Fibroblast of the aortic adventitia (primary cell): ENCODE measurements at regions not wholly inside any gene's neighbourhood (a gene's known extent, or its start where the extent isn't known, plus 50 kb on each side); places are given as distances from the start of the nearest gene placed in this dataset.
A peak's percentile ranks its signal among the peaks of the same experiment; 100 is the strongest.

Experiments
- DNase-seq: peaks from one replicate; pipeline ENCODE4 v3.0.0-alpha.2; 2010; ENCODE audit warnings: low read depth
- H3K4me3 ChIP-seq: 2 replicates; pipeline ENCODE4 v1.5.1; 2011; ENCODE audit warnings: low read depth, mild to moderate bottlenecking, control low read depth, low read length, moderate library complexity
- TF ChIP-seq, protein P1 (sequence below): IDR thresholded peaks from 2 replicates; pipeline ENCODE4 v1.5.1; 2011; ENCODE audit warnings: mild to moderate bottlenecking, low read length, control low read depth, inconsistent platforms; ENCODE audit not compliant: insufficient read depth

DNA sequence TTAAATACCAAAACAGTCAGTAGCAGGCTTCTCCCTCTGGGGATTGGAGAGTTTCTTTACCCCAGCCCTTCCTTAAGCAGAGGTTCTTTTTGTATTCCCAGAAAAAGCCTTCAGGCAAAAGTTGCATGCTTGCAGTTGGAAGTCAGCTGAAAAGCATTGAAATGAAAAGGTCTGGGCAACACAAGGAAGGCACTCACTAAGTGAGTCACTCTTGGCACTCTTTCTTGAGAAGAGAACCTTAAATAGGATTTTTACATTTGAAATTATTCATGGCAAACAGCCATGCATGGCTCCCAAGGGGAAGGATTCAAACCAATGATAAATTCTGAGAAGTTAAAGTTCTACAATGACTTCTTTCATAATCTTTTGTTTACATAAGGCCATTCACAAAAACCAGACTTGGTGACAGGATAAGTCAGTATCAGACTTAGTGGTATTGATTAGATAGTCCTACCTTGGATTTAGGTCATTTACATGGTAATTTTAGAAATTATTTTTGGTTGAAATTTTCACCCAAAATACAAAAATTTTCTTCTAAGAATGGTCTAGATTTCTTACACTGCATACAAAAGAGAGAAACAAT lies 2068.9 kb downstream of the PCDH7 start:
- DNase-seq, result peak; percentile 62
- TF ChIP-seq, protein P1, sequence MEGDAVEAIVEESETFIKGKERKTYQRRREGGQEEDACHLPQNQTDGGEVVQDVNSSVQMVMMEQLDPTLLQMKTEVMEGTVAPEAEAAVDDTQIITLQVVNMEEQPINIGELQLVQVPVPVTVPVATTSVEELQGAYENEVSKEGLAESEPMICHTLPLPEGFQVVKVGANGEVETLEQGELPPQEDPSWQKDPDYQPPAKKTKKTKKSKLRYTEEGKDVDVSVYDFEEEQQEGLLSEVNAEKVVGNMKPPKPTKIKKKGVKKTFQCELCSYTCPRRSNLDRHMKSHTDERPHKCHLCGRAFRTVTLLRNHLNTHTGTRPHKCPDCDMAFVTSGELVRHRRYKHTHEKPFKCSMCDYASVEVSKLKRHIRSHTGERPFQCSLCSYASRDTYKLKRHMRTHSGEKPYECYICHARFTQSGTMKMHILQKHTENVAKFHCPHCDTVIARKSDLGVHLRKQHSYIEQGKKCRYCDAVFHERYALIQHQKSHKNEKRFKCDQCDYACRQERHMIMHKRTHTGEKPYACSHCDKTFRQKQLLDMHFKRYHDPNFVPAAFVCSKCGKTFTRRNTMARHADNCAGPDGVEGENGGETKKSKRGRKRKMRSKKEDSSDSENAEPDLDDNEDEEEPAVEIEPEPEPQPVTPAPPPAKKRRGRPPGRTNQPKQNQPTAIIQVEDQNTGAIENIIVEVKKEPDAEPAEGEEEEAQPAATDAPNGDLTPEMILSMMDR, result no peak
- no peak overlapping the region for H3K4me3 ChIP-seq

DNA sequence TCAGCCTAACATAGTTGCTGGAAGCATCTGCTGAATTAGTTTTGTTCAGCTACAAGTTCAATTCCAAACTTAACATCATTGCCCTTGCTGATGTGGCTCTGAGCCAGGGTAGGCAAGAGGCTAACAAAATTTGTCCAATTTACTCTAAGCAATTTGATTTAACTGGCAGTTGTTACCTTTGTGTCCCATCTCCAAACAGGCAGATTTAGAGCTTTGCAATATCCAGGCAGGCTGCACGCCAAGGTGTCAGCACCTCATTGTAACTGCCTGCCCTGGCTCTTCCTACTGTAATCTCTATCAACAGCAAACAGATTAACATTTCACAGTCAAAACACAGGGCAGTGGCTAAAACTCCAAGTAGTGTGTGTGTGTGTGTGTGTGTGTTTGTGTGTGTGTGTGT lies 2070.6 kb downstream of the PCDH7 start:
- H3K4me3 ChIP-seq, result no peak overlapping the region
- no peak for DNase-seq
- TF ChIP-seq, protein P1, result no peak

DNA sequence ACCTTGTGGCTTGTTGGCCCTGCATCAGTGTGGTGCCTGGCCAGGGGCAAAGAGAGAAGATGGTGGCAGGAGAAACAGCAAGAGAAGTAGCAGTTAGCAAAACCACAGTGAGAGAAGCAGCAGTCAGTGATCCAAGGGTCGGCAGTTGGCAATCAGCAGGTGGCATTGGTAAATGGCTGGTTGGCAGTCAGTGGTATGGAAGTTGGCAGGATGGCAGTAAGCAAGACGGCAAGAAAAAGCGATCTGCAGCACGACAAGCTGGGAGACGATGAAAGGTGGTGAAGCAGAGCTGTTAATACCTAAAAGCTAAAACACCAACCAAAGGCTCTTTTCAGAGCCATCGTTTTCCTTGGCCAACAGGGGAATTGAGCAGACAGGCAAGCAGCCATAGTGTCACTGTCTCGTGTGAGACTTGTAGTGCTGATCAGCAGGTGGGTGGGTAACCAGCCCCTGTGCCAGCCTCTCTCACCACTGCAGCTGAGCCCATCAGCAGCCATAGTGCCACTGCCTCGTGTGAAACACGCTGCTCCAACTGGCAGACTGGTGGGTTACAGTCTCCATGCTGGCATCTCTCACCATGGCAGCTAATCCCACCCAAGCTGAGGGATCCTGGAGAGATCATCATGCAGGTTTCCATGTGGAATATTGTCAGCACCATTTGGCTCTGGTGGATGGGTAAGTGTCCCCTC lies 2078.4 kb downstream of the PCDH7 start:
- H3K4me3 ChIP-seq, result no peak overlapping the region
- DNase-seq, result no peak
- TF ChIP-seq, protein P1, result no peak

DNA sequence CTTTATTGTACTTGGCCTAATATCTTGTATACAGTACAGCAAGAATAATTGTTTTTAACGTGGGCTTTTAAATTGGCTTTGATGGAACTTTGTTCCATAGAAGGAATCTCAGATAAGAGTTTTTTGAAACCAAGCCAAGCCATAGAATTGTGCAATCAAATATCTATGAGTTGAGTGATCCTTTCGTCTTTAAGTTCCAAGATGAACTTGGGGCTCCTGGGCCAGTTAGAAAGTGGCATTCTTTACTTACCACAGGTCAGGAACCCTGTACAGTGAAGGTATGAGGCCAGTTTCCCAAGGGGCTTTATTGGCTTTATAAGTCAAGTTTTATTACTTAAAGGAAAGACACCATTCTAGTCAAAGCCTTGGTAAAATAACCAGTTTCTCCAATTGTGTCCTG lies 2104.2 kb downstream of the PCDH7 start:
- TF ChIP-seq, protein P1, result no peak
- peak; percentile 74 for DNase-seq
- no peak overlapping the region for H3K4me3 ChIP-seq

DNA sequence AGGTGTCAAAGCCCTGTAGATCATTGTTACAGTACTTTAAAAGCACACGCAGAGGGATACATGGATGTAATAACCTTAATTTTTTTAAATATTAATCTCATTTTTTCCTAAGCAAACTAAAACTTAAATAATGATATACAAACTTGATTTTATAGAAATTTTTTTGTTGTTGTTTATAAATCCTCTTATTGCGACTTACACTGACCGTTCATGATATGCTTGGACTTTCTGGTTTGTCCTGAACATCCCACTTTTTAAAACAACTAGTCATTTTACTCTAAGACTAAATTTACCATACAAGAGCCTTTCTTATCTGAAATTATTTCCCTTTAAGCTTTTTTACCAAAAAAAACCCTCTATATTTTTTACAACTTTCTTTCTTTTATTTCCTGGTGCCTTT lies 2106.0 kb downstream of the PCDH7 start:
- H3K4me3 ChIP-seq, result no peak overlapping the region
- no peak for DNase-seq
- TF ChIP-seq, protein P1, result no peak

DNA sequence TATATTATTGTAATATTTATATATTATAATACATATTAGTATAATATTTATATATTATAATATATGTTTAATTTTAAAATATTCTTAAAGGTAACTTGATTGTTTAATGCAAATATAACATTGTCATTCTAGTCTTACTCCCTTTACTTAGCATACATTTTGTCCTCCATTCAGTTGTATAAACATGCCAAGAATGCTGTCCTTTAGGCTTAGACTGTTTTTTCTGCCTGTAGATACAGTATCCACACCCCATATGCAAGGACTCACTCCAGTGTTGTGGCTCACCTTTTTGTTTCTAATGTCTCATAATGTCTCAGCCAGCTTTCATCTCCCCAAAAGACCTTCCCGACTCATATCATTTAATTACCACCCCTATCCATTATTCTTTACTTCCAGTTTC lies 2110.0 kb downstream of the PCDH7 start:
- DNase-seq, result no peak
- TF ChIP-seq, protein P1, result no peak
- H3K4me3 ChIP-seq, result no peak overlapping the region
